ENCODE measurements at regions not wholly inside any gene's neighbourhood (a gene's known extent, or its start where the extent isn't known, plus 50 kb on each side); places are given as distances from the start of the nearest gene placed in this dataset.

- TF ChIP-seq HDAC2 (IDR thresholded peaks at IDR 0.05; ENCODE audit: borderline replicate concordance in 1 of 2, low read depth in 2 of 2, low read length in 2 of 2), result no peak
- no peak for TF ChIP-seq RAD21 (IDR thresholded peaks at IDR 0.05 in 1 of 2, conservative IDR thresholded peaks at IDR 0.05 in 1 of 2; ENCODE audit: low read depth in 2 of 2, low read length in 2 of 2)
- TF ChIP-seq TEAD4 (IDR thresholded peaks at IDR 0.05; ENCODE audit: low read depth, low read length), result no peak
Observed at GRCh38 chr6:170085475-170086401, 205.1 kb downstream of the DLL1 start (continued).

All from H1 (cell line).